ENCODE measurements at regions not wholly inside any gene's neighbourhood (a gene's known extent, or its start where the extent isn't known, plus 50 kb on each side); places are given as distances from the start of the nearest gene placed in this dataset.
"Not testable (repeated sequence)": the region's sequence is repeated elsewhere in the genome, so short reads cannot be mapped to it uniquely, and the experiment has no call there.

GRCh38 chr5:145014109-145014508 lies 821.0 kb downstream of the PRELID2 start:
- Histone ChIP-seq H3K4me3 (ENCODE audit: low read length) (no peak overlapping the region), H3K9me3 (replicated peaks; ENCODE audit: control insufficient read depth, low read depth, low read length) (no peaks in the 10 kb centered on the region), H3K27me3 (ENCODE audit: control insufficient read depth, insufficient read depth, low read length) (no peaks in the 10 kb centered on the region), H3K4me1 (ENCODE audit: control insufficient read depth, insufficient read depth, low read length) (no peaks in the 10 kb centered on the region), H3K36me3 (ENCODE audit: control insufficient read depth, insufficient read depth, low read length) (no peaks in the 10 kb centered on the region), H3K27ac (ENCODE audit: low read length) (no peak overlapping the region)
- DNase-seq: no peak
- no CpG with 5 or more reads among the region's 3 CpGs for WGBS (ENCODE audit: insufficient coverage)

- H3K27me3 ChIP-seq (ENCODE audit: control insufficient read depth, insufficient read depth, low read length): no peaks in the 10 kb centered on the region
- DNase-seq: no peak
- H3K4me3 ChIP-seq (ENCODE audit: low read length): no peak overlapping the region
- H3K9me3 ChIP-seq (replicated peaks; ENCODE audit: control insufficient read depth, low read depth, low read length): no peaks in the 10 kb centered on the region
- no peaks in the 10 kb centered on the region for H3K36me3 ChIP-seq (ENCODE audit: control insufficient read depth, insufficient read depth, low read length)
- H3K27ac ChIP-seq (ENCODE audit: low read length): no peak overlapping the region
- H3K4me1 ChIP-seq (ENCODE audit: control insufficient read depth, insufficient read depth, low read length): no peaks in the 10 kb centered on the region
Measured at GRCh38 chr5:145010834-145011233, 824.3 kb downstream of the PRELID2 start.

- Histone ChIP-seq H3K4me1 (ENCODE audit: control insufficient read depth, insufficient read depth, low read length) (no peaks in the 10 kb centered on the region), H3K36me3 (ENCODE audit: control insufficient read depth, insufficient read depth, low read length) (no peaks in the 10 kb centered on the region), H3K27ac (ENCODE audit: low read length) (no peak overlapping the region), H3K27me3 (ENCODE audit: control insufficient read depth, insufficient read depth, low read length) (no peaks in the 10 kb centered on the region), H3K4me3 (ENCODE audit: low read length) (no peak overlapping the region), H3K9me3 (replicated peaks; ENCODE audit: control insufficient read depth, low read depth, low read length) (no peaks in the 10 kb centered on the region)
- WGBS (ENCODE audit: insufficient coverage): 0% methylated on average over 1 of the region's 2 CpGs
- DNase-seq: no peak
Measured at GRCh38 chr5:145008876-145009530, 826.1 kb downstream of the PRELID2 start.

GRCh38 chr5:144994356-144994755 lies 823.7 kb downstream of the KCTD16 start:
- not testable (repeated sequence) for H3K27ac ChIP-seq (ENCODE audit: low read length); H3K4me1 ChIP-seq (ENCODE audit: control insufficient read depth, insufficient read depth, low read length); H3K27me3 ChIP-seq (ENCODE audit: control insufficient read depth, insufficient read depth, low read length)

GRCh38 chr5:144983101-144983500 lies 812.4 kb downstream of the KCTD16 start:
- H3K36me3 ChIP-seq (ENCODE audit: control insufficient read depth, insufficient read depth, low read length): no peaks in the 10 kb centered on the region
- DNase-seq: no peak
- H3K27me3 ChIP-seq (ENCODE audit: control insufficient read depth, insufficient read depth, low read length): no peaks in the 10 kb centered on the region
- H3K27ac ChIP-seq (ENCODE audit: low read length): no peak overlapping the region
- no peaks in the 10 kb centered on the region for H3K9me3 ChIP-seq (replicated peaks; ENCODE audit: control insufficient read depth, low read depth, low read length)
- H3K4me1 ChIP-seq (ENCODE audit: control insufficient read depth, insufficient read depth, low read length): no peaks in the 10 kb centered on the region
- H3K4me3 ChIP-seq (ENCODE audit: low read length): no peak overlapping the region

More at GRCh38 chr5:144994356-144994755, 823.7 kb downstream of the KCTD16 start:
- DNase-seq; H3K4me3 ChIP-seq (ENCODE audit: low read length); H3K36me3 ChIP-seq (ENCODE audit: control insufficient read depth, insufficient read depth, low read length); H3K9me3 ChIP-seq (replicated peaks; ENCODE audit: control insufficient read depth, low read depth, low read length): not testable (repeated sequence)

GRCh38 chr5:144979516-144980264 lies 809.0 kb downstream of the KCTD16 start:
- no peaks in the 10 kb centered on the region for H3K36me3 ChIP-seq (ENCODE audit: control insufficient read depth, insufficient read depth, low read length)
- no peak for DNase-seq
- WGBS (ENCODE audit: insufficient coverage): no CpG with 5 or more reads among the region's 2 CpGs
- no peak overlapping the region for H3K4me3 ChIP-seq (ENCODE audit: low read length)
- no peak overlapping the region for H3K27ac ChIP-seq (ENCODE audit: low read length)
- no peaks in the 10 kb centered on the region for H3K27me3 ChIP-seq (ENCODE audit: control insufficient read depth, insufficient read depth, low read length)
- H3K9me3 ChIP-seq (replicated peaks; ENCODE audit: control insufficient read depth, low read depth, low read length): peaks cover 4% of the 10 kb centered on the region
- H3K4me1 ChIP-seq (ENCODE audit: control insufficient read depth, insufficient read depth, low read length): no peaks in the 10 kb centered on the region

GRCh38 chr5:144972317-144972716 lies 801.6 kb downstream of the KCTD16 start:
- Histone ChIP-seq H3K27ac (ENCODE audit: low read length) (no peak overlapping the region), H3K27me3 (ENCODE audit: control insufficient read depth, insufficient read depth, low read length) (no peaks in the 10 kb centered on the region), H3K4me3 (ENCODE audit: low read length) (no peak overlapping the region), H3K4me1 (ENCODE audit: control insufficient read depth, insufficient read depth, low read length) (no peaks in the 10 kb centered on the region), H3K36me3 (ENCODE audit: control insufficient read depth, insufficient read depth, low read length) (no peaks in the 10 kb centered on the region), H3K9me3 (replicated peaks; ENCODE audit: control insufficient read depth, low read depth, low read length) (peaks cover 4% of the 10 kb centered on the region)
- no peak for DNase-seq
- WGBS (ENCODE audit: insufficient coverage): 60% methylated on average over 1 of the region's 3 CpGs

GRCh38 chr5:144971108-144971850 lies 800.6 kb downstream of the KCTD16 start:
- H3K36me3 ChIP-seq (ENCODE audit: control insufficient read depth, insufficient read depth, low read length): no peaks in the 10 kb centered on the region
- no peak overlapping the region for H3K4me3 ChIP-seq (ENCODE audit: low read length)
- DNase-seq: peak; percentile 89
- no peak overlapping the region for H3K27ac ChIP-seq (ENCODE audit: low read length)
- peaks cover 4% of the 10 kb centered on the region for H3K9me3 ChIP-seq (replicated peaks; ENCODE audit: control insufficient read depth, low read depth, low read length)
- no peaks in the 10 kb centered on the region for H3K4me1 ChIP-seq (ENCODE audit: control insufficient read depth, insufficient read depth, low read length)
- no peaks in the 10 kb centered on the region for H3K27me3 ChIP-seq (ENCODE audit: control insufficient read depth, insufficient read depth, low read length)
- WGBS (ENCODE audit: insufficient coverage): 25% methylated on average over 5 of the region's 6 CpGs

- Histone ChIP-seq H3K27ac (ENCODE audit: low read length) (no peak overlapping the region), H3K36me3 (ENCODE audit: control insufficient read depth, insufficient read depth, low read length) (no peaks in the 10 kb centered on the region), H3K27me3 (ENCODE audit: control insufficient read depth, insufficient read depth, low read length) (no peaks in the 10 kb centered on the region), H3K9me3 (replicated peaks; ENCODE audit: control insufficient read depth, low read depth, low read length) (no peaks in the 10 kb centered on the region), H3K4me1 (ENCODE audit: control insufficient read depth, insufficient read depth, low read length) (no peaks in the 10 kb centered on the region), H3K4me3 (ENCODE audit: low read length) (no peak overlapping the region)
- no peak for DNase-seq
Measured at GRCh38 chr5:144960296-144960695, 789.6 kb downstream of the KCTD16 start.

- Histone ChIP-seq H3K4me1 (ENCODE audit: control insufficient read depth, insufficient read depth, low read length) (no peaks in the 10 kb centered on the region), H3K4me3 (ENCODE audit: low read length) (no peak overlapping the region), H3K9me3 (replicated peaks; ENCODE audit: control insufficient read depth, low read depth, low read length) (no peaks in the 10 kb centered on the region), H3K27ac (ENCODE audit: low read length) (no peak overlapping the region), H3K36me3 (ENCODE audit: control insufficient read depth, insufficient read depth, low read length) (no peaks in the 10 kb centered on the region), H3K27me3 (ENCODE audit: control insufficient read depth, insufficient read depth, low read length) (no peaks in the 10 kb centered on the region)
- no peak for DNase-seq
- no CpG with 5 or more reads among the region's 1 CpG for WGBS (ENCODE audit: insufficient coverage)
Measured at GRCh38 chr5:144958002-144958401, 787.3 kb downstream of the KCTD16 start.
